NCI-H1092 (cell line): ENCODE measurements at regions not wholly inside any gene's neighbourhood (a gene's known extent, or its start where the extent isn't known, plus 50 kb on each side); places are given as distances from the start of the nearest gene placed in this dataset.
A peak's percentile ranks its signal among the peaks of the same experiment; 100 is the strongest.

ENCODE experiments used
- DNase-seq: peaks from one replicate; lab custom pipeline; 2025; lab: John Stamatoyannopoulos, UW

DNA sequence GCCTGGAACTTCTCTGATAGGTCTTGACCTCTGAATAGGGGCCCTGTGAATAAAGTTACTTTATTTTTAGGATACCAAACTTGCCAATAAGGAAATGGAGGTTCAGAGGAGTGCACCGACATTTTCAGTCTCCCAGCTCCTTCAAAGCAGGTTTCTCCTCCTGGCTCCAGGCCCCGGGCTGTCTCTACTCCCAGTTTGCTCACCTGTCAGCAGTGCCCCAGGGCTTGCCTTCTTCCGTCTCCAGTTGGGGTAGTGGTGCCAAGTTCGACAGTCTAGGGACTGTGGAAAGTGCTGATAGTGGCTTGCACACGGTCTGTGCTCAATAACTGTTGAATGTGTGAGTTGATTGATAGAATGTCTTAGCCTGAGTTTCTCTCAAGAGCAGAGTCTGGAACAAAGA, 149.2 kb downstream of the ACTL8 start:
- no peak for DNase-seq

DNA sequence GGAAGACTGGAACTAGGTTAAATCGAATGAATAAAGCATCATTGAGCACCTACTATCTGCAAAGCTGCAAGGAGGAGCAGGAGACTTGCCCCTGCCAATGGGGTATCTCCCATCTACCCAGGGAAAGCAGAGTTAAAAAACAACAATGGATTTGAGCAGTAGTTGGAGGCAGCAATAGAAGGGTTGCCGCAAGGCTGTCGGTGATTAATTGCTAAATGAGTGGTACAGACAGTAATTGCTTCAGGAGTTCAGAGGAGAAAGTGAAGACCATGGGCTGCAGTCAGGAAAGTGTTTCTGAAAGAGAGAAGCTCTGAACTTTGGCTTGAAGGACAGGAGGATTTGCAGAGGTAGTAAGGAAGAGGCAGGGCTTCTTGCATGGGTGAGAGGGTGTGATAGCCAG, 152.9 kb downstream of the ACTL8 start:
- DNase-seq: no peak

DNA sequence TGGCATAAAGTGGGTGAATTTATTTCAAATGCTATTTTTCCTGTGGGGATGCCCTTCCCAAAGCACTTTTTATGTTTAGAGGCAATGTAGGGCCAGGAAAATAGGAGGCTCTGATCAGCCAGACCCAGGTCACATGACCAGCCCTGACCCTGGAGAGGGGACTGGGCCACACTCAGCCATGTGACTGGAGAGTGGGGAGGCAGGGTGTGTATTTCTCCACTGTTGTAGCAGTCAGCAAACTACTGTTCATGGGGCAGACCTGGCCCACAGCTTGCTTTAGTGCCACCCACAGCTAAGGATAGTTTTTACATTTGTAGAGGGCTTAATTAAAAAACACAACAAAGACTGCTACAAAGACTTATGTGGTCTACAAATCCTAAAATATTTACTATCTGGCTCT, 153.8 kb downstream of the ACTL8 start:
- DNase-seq: no peak

DNA sequence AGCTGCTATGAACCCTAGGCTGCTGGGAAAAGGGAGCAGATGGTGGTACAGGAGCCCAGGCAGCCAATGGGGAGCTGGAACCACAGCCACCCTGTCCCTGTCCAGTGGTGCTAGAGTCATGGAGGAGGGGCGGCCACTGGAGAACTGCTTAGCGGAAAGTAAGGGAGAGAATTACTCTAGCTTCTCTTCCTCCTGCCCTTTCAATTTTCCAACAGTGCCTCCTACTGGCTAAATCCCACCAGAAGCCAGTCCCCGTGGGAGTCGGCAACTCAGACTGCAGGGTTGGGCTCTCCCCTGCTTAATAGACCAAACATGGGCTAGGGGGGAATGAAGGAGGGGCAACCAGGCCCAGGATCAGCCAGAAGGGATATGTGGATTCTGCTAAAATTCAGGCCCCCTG, 154.5 kb downstream of the ACTL8 start:
- DNase-seq: peak; percentile 24

DNA sequence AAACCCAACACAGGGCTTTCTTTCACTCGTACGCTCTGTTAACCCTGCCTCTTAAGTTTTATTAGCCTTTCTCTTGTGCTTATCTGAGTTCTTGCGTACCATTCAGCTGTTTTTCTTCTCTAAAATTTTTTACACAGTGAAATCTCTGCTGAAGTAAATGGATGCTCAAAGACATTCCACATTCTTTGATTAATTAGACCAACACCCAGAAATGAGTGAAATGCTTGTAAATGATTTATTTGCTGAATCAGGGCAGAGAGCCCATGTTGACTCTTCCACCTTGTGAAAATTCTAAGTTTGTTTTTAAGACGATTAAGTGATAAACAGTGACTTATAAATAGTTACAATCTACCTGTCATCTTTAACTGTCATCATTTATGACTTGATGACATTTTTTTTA, 156.7 kb downstream of the ACTL8 start:
- no peak for DNase-seq

DNA sequence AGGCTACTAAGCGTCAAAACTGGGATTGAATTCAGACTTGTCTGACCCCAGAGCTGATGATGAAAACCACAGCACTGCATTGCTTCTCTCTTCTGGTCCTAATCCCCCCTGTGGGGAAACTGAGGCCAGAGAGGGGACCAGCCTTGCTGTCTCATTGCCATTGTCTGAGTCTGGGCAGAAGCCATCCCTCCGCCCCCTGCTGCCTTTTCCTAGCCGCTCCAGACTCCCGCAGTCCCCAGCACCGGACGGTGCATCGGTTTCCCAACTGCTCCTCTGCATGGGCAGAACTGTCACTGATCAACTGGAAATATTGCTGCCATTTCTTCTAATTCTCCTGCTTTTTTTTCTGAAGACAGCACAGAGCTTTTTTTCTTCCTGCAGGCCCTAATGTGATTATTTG, 157.4 kb downstream of the ACTL8 start:
- DNase-seq: no peak

DNA sequence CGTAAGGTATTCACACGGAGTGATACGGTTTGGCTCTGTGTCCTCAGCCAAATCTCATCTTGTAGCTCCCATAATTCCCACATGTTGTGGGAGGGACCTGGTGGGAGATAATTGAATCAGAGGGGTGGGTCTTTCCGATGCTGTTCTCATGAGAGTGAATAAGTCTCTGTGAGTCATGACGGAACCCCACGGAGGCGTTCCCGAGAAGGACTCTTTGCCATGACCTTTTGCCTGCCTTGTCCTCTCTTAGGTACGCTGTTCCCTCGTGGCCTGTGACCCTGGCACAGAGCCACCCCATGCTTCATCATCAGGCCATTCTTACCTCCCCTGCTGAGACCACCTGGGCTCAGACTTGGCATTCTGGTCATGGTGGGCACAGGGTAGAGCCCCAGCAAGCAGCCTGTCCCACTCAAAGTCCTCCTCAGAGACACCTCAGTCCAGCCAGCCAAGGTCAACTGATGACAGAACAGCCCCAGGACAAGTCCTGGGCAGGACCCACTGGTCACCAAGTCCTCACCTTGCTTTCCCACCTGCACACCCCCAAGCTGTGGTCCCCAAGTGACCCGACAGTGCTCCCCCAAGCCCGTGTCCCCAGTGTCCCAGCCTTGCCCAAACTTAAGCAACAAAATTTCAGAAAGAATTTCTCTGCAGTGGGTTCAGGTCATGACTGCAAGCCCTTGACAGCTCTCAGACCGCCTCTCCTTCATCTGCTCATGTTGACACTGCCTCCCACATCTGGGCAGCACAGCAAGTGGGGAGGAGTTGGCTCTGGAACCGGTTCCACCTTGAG, 158.4 kb downstream of the ACTL8 start:
- no peak for DNase-seq

DNA sequence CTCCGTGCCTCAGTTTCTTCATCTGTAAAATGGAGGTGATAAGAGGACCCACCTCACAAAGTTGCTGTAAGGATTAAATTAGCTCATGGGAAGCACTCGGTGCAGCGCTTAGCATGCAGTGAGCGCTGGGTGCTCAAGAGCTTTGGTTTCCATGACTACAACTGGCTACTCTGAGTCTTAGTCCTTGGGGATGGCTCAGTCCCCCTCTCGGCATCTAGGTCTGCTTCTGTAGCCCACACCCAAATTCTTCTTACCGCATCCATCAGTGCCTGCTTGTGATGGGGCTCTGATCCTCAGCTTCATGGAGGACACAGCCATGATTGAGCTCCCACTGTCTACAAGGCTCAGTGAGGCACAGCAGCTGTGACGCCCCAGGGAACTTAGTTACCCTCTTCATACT, 159.0 kb downstream of the ACTL8 start:
- no peak for DNase-seq

DNA sequence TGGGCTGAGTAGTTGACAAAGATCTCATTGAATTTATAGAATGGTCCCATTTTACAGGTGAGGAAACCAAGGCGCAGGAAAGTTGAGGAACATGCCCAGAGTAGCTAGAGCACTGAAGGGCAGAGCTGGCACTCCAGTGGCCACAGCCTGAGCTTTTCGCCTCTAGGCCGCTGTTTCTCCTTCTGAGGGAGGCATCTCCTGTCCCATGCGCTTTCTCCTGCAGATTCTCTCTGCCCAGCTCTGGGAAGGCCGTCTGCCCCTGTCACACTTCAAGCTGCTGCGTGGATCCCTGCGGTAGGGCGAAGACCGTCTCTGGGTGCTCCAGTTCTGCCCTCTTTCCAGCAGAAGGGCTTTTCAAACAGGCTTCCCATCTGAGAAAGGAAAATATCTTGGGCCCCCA, 159.9 kb downstream of the ACTL8 start:
- no peak for DNase-seq

DNA sequence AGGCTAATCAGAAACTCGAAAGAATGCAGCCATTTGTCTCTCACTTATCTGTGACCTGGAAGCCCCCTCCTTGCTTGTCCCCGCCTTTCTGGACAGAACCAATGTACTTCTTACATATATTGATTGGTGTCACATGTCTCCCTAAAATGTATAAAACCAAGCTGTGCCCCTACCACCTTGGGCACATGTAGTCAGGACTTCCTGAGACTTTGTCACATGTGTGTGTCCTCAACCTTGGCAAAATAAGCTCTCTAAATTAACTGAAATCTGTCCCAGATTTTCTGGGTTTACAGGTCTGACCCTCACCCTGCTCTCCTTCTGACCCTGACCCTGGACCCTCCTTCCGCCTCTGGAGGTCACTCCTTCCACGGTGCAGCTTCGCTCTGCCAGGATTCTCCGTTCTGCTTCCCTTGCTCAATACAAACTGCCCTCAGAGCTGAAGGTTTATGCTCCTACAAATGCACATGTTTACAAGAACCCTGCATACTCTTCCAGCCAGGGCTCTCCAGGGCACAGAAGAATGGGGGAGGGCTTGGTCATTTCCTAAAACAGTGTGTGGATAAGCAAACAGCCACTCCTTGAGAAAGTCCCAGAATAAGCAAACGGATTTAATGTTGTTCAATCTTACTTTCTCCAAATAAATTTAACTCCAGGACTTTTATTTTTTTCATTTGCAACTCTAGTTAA, 160.5 kb downstream of the ACTL8 start:
- DNase-seq: no peak

DNA sequence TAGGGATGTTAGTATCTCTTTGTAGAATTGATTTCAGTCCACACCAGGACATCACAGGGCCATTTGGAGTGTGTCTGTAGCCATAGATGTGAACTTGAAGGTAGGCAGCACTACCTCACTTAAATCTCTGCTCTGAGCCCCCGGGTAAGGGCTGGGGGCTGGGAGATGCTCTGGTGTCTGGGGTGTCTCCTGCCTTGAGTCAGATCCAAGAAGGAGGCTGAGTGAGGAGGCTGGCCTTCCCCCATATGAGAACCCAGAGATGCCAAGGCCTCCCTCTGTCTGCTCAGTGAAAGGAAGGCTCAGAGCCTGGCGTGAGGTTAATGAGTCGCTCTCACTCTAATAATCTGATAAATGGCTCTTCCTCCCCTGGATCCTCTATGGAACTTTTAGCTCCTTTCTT, 161.6 kb downstream of the ACTL8 start:
- no peak for DNase-seq

DNA sequence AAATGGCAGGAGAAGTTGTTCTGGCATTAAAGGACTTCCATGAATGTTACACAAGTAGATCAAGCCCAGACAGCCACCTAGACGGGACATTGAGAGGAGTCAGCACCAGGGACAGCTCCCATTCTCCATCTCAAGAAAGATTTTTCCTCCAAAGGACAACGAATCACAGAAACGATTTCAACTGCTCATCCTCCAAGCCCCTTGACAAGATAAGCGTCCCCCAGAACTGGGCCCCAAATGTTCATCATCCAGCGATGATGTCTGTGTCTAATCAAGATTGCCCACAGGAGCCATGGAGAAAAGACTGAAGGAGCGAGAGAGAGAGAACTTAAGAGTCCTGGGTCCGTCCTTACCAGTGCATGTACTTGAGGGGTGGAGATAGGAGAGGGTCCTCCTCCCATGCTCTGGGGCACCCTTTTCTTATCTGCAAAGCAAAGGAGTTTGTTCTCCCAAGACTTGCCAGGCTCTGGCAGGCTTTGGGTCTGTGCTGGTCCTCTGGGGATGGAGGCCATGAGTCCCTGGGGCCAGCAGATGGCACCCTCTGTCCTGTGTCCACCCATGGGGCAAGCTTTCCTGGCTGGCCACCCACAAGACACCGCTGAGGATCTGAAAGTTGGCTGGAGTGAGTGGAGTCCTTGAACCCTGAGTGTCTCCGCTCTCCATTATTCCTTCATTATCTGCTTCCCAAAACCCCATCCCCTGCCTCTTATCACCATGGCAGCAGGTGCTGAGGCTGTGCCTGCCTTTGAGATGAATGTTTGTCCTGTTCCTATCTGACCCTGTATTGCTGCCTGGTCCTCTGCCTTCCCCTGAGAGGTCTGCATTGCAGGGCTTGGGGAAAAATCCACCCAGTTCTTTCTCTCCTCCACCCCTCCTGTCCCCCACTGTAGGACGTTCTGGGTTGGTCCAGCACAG, 164.6 kb downstream of the ACTL8 start:
- DNase-seq: peak; percentile 19

DNA sequence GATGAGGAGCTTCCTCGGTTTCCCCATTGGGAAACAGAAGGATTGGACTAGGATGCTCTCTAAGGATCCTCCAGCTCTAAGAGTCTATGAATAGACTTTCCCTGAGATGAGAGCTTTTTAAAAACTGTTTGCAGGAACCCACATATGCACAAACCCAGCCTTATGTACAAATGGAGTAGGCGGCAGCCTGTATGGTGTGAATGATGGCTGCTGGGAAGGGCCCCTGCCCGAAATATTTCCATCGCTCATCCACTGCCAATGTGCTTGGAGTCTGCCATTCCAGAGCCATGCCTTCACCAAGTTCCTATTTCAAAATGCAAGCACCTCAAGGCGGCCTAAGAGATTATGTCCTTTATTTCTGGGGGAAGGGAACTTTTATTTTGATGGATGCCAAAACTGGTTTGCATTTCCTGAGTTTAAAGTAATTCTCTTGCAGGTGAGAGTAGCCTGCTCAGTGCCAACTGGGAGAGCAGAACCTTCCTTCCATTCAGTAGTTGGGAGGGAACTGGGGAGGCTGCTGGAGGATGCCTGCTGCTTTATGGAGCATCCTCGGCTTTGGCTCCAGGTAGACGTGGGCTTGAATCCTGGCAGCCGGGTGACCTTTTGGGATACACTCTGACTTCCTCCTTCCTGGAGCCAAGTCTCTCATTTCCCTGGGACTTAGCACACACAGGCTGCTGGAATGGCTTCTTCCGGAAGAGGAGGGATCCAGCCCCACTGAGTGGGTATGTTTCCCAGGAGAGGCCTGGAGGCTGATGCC, 165.9 kb downstream of the ACTL8 start:
- no peak for DNase-seq

DNA sequence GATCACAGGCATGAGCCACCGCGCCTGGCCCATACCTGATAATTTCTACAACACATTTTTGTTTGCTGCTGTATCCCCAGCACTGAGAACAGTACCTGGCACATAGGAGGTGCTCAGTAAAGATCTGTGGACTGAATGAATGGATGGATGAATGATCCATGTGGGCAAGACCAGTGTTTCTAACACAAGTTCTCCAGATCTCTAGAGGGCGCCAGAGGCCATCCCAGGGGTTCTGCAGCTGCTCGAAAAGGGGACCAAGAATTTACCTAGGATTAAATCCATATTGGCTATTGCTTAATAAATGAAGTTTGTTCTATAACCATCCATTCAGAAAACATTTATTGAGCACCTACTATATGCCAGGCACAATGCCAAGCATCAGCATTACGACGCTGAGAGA, 167.7 kb downstream of the ACTL8 start:
- peak; percentile 61 for DNase-seq

DNA sequence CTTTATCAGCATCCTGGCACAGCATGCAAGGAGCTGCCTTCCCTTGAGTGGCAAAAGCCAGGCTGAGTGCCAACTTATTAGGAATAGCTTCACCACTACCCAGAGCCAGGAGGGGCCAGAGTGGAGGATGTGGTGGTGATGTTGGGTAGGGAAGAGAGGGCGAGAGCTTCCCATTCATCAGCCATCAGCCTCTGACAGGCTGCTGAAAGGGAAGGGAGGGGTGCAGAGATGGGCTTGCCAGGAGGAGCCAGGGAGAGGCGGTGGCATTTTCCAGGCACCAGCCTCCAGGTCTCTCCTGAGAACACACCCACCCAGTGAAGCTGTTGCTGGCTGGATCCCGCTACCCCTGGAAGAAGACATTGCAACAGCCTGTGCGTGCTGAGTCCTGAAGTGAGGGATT, 168.5 kb downstream of the ACTL8 start:
- DNase-seq: no peak

DNA sequence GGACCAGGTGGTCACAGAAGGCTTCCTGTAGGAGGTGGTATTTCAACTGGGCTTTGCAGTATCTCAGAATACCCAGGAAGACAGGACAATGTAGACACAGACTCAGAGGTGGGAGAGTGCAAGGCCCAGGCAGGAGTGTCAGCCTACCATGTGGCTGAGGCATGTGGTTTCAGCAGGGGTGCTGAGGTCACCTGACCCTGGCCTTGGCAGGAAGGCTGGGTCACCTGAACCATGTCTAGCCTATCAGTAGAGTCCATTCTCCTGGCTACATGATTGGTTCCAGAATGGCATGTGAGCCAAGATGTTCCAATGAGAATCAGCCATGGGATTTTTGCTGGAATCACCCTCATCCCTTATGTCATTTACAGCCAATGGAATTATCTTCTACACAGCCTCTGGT, 169.4 kb downstream of the ACTL8 start:
- DNase-seq: no peak

DNA sequence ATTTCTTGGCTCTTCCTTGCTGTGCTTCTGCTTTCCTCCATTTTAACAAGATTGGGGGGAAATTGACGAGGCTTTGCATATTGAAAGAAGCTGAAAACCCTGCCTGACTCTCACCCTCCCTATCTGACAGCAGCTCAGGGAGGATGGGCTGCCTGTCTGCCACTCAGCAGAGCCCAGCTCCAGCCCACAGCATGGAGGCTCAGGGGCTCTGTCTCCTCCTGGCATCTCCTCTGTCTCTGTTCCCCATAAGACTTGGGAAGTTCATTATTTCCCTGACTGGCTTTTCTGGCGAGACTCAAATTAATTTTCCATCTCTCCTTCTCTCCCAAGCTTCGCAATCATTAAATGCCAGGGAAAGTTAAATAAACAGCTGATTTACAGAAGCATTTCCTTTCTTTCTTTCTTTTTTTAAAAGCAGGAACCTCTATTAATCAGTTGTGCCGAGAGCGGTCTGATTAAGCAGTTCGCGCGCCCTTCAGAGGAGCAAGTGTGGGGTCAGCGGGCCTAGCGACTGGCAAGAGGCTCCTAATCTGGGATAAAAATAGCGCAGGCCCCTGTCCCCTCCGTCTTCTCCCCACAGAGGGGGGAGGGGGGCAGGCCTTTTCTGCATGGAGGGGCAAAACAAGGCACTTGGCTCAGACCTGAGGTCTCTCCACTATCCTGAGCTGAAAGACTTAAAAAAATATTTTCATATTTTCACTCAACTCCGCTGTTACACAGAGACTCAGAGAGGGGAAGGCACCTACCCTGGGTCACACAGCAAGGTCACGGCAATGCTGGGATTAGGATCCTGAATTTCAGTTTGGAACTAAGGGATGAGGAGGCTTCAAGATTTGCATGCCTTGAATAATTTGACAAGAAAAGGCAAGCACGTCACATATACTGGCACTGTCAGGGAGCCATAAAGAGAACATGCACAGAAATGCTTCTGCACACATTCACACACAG, 170.4 kb downstream of the ACTL8 start:
- DNase-seq: no peak

DNA sequence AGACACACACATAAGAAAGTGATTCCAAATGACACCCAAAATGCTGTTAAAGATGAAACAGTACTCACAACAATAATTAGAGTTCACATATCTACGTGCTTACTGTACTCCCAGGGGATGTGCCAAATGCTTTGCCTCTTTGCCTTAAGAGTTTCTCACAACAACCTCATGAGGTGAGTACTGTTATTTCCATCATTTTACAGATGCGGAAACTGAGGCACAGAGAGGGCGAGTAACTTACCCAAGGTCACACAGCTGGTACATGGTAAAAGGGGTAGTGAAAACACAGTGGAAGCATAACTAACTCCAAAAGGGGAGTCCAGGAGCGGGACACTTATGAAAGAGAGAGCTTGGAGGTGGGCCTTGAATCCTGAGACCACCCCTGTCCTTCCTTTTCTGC, 171.8 kb downstream of the ACTL8 start:
- no peak for DNase-seq

DNA sequence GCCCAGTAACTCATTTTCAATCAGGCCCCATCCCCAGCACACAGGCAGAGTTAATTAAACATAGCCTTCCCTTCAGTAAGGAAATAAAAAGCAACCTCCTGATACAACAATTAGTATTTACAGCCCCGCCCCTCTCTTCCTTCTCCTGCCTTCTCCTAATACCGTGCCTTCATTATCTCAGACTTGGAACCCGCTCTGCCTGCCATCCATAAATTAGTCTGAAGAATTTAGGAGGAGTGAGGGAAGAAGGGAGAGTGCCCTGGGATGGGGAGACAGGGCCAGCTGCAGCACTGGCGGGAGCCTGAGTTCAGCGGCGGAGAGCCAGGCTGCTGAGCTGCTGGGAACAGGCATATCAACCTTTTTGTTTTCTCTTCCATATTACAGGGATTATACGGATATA, 172.8 kb downstream of the ACTL8 start:
- DNase-seq: no peak

DNA sequence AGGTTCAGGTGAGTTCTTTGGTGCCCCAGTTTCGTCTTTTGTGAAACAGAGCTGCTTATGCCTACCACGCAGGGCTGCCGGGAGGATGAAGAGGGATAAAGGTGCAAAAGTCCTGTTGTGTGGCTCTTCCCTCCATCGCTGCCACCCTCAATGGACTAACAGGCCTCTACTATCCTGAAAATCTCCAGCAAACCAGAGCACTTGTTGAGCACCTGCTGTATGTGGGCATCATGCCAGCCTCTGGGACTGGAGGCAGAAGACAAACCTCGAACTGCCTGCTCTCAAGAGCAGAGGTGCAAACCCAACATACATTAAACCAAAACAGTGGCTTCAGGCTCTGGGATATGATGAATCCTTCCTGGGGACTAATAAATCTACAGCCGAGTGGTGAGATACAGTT, 174.1 kb downstream of the ACTL8 start:
- DNase-seq: no peak

DNA sequence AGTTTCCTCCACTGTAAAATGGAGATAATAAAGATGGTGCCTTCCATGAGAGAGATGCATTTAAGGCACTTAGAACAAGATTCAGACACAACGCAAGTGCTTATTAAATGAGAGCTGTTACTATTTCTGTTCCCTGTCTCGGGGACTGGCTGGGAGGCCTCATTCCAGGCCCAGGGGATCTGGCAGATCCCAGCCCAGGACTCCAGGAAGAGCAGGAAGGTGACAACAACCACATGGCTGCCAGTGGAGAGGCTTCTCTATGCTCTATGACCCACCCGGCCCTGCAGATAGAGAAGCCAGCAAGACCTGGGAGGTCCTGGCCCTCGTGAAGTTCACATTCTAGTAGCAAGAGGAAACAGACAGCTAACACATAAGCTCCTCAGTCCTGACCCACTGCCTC, 175.5 kb downstream of the ACTL8 start:
- no peak for DNase-seq
